ENCODE measurements at regions not wholly inside any gene's neighbourhood (a gene's known extent, or its start where the extent isn't known, plus 50 kb on each side); places are given as distances from the start of the nearest gene placed in this dataset.

DNA sequence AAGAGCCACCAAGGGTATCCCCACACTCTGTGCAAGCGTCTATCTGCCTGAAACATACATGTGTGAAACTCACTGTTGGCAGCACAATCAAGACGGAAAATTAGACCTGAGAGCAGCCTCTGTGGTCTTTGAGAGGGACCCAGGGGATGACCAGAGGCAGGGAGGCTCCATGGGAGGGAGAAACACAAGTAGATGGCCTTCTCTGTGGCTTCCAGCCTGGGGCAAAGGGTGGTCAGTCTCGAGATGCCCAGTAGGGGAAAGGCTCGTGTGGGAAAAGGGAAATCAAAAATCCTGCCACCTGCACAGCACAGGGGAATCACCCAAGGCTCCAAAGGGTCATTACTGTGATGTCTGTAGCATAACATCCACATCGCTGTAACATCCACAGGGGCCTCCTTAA lies 823.3 kb downstream of the KCNJ18 start:
- H3K9ac ChIP-seq (ENCODE audit: low read length): no peak overlapping the region
- TF ChIP-seq EZH2 (optimal IDR thresholded peaks at IDR 0.05; ENCODE audit: low read depth, low read length): no peak
- TF ChIP-seq EZH2phosphoT487 (IDR thresholded peaks at IDR 0.05; ENCODE audit: low read length): no peak
- no peak for TF ChIP-seq CTCF (IDR thresholded peaks at IDR 0.05; ENCODE audit: low read length)
- no peak for DNase-seq
- no peaks in the 10 kb centered on the region for H4K20me1 ChIP-seq (ENCODE audit: insufficient read depth, low read length)
- H3K9me3 ChIP-seq (replicated peaks; ENCODE audit: insufficient read depth, low read length): no peaks in the 10 kb centered on the region
- no peak overlapping the region for H3K27ac ChIP-seq (ENCODE audit: low read length)
- no peaks in the 10 kb centered on the region for H3K4me1 ChIP-seq (ENCODE audit: low read length)
- no peaks in the 10 kb centered on the region for H3K9me2 ChIP-seq (replicated peaks; ENCODE audit: insufficient read depth, low read length)
- no peaks in the 10 kb centered on the region for H3K79me2 ChIP-seq (ENCODE audit: low read length)
- H2AFZ ChIP-seq (ENCODE audit: low read length): no peak overlapping the region
- H3K4me3 ChIP-seq (ENCODE audit: low read length): no peak overlapping the region
- H3F3A ChIP-seq (ENCODE audit: insufficient read depth, low read length): no peaks in the 10 kb centered on the region
- no peaks in the 10 kb centered on the region for H3K36me3 ChIP-seq (replicated peaks; ENCODE audit: insufficient read depth, low read length)
- H3K27me3 ChIP-seq (replicated peaks; ENCODE audit: insufficient read depth, low read length): no peaks in the 10 kb centered on the region
- H3K4me2 ChIP-seq (ENCODE audit: low read depth, low read length): no peak overlapping the region

GRCh38 chr17:22516861-22517636 lies 824.7 kb downstream of the KCNJ18 start:
- Histone ChIP-seq H3K27ac (ENCODE audit: low read length) (no peak overlapping the region), H3K4me2 (ENCODE audit: low read depth, low read length) (no peak overlapping the region)

DNA sequence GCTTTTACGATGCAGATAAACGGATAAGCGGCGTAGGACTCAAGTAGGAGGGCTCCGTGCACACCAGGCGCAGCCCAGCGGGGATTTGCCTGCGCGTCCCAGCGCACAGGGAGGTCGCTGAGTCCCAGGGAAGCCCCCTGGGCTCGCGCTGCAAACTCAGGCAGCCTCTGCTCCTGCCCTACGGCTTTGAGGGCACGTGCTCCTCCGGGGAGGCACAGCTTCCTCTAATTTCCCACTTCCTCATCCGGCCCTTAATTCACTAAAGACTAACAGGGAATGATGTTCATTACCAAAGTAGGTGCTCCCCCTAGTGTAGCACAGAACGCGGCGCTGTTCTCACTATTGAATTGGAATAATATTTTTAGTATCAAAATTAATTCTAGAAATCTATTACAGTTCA lies 825.4 kb downstream of the KCNJ18 start:
- Histone ChIP-seq H3K27me3 (replicated peaks; ENCODE audit: insufficient read depth, low read length) (no peaks in the 10 kb centered on the region), H3K9ac (ENCODE audit: low read length) (no peak overlapping the region), H3F3A (ENCODE audit: insufficient read depth, low read length) (no peaks in the 10 kb centered on the region), H3K4me2 (ENCODE audit: low read depth, low read length) (no peak overlapping the region), H3K36me3 (replicated peaks; ENCODE audit: insufficient read depth, low read length) (no peaks in the 10 kb centered on the region), H4K20me1 (ENCODE audit: insufficient read depth, low read length) (no peaks in the 10 kb centered on the region), H3K9me2 (replicated peaks; ENCODE audit: insufficient read depth, low read length) (no peaks in the 10 kb centered on the region), H3K4me3 (ENCODE audit: low read length) (no peak overlapping the region), H3K4me1 (ENCODE audit: low read length) (no peaks in the 10 kb centered on the region), H3K79me2 (ENCODE audit: low read length) (no peaks in the 10 kb centered on the region), H3K9me3 (replicated peaks; ENCODE audit: insufficient read depth, low read length) (no peaks in the 10 kb centered on the region), H2AFZ (ENCODE audit: low read length) (no peak overlapping the region), H3K27ac (ENCODE audit: low read length) (no peak overlapping the region)
- TF ChIP-seq EZH2phosphoT487 (IDR thresholded peaks at IDR 0.05; ENCODE audit: low read length) (no peak), CTCF (IDR thresholded peaks at IDR 0.05; ENCODE audit: low read length) (no peak), EZH2 (optimal IDR thresholded peaks at IDR 0.05; ENCODE audit: low read depth, low read length) (no peak)
- no peak for DNase-seq

More at GRCh38 chr17:22516861-22517636, 824.7 kb downstream of the KCNJ18 start:
- H2AFZ ChIP-seq (ENCODE audit: low read length): no peak overlapping the region
- no peak for TF ChIP-seq CTCF (IDR thresholded peaks at IDR 0.05; ENCODE audit: low read length)
- TF ChIP-seq EZH2phosphoT487 (IDR thresholded peaks at IDR 0.05; ENCODE audit: low read length): no peak
- TF ChIP-seq EZH2 (optimal IDR thresholded peaks at IDR 0.05; ENCODE audit: low read depth, low read length): no peak
- H3F3A ChIP-seq (ENCODE audit: insufficient read depth, low read length): no peaks in the 10 kb centered on the region
- H3K79me2 ChIP-seq (ENCODE audit: low read length): no peaks in the 10 kb centered on the region
- no peaks in the 10 kb centered on the region for H3K36me3 ChIP-seq (replicated peaks; ENCODE audit: insufficient read depth, low read length)
- H3K9ac ChIP-seq (ENCODE audit: low read length): no peak overlapping the region
- DNase-seq: no peak
- no peaks in the 10 kb centered on the region for H3K9me3 ChIP-seq (replicated peaks; ENCODE audit: insufficient read depth, low read length)
- no peak overlapping the region for H3K4me3 ChIP-seq (ENCODE audit: low read length)
- H3K4me1 ChIP-seq (ENCODE audit: low read length): no peaks in the 10 kb centered on the region
- H3K27me3 ChIP-seq (replicated peaks; ENCODE audit: insufficient read depth, low read length): no peaks in the 10 kb centered on the region
- H4K20me1 ChIP-seq (ENCODE audit: insufficient read depth, low read length): no peaks in the 10 kb centered on the region
- no peaks in the 10 kb centered on the region for H3K9me2 ChIP-seq (replicated peaks; ENCODE audit: insufficient read depth, low read length)
